ENCODE measurements at regions not wholly inside any gene's neighbourhood (a gene's known extent, or its start where the extent isn't known, plus 50 kb on each side); places are given as distances from the start of the nearest gene placed in this dataset.

GRCh38 chr18:75797046-75797445 lies 369.5 kb upstream of the SMIM21 start:
- no peak for TF ChIP-seq CTCF (IDR thresholded peaks at IDR 0.05)
- no peak for TF ChIP-seq POLR2A (IDR thresholded peaks at IDR 0.05)
- TF ChIP-seq POLR2AphosphoS5 (IDR thresholded peaks at IDR 0.05; ENCODE audit: insufficient read depth in 1 of 2, low read depth in 1 of 2), result no peak
